Mammary epithelial cell (primary cell): ENCODE measurements at regions not wholly inside any gene's neighbourhood (a gene's known extent, or its start where the extent isn't known, plus 50 kb on each side); places are given as distances from the start of the nearest gene placed in this dataset.

Experiments used
- CTCF ChIP-seq, 2 donors: IDR thresholded peaks in 1 of 2; conservative IDR thresholded peaks in 1 of 2; 2 replicates each; pipeline ENCODE4 v1.5.1; 2011 to 2012; ENCODE audit warnings: inconsistent platforms in 2 of 2, low read length in 2 of 2, mild to moderate bottlenecking in 2 of 2, control low read depth in 1 of 2, low read depth in 1 of 2; ENCODE audit not compliant: insufficient read depth in 1 of 2; ENCODE audit errors: extremely low read depth in 1 of 2
- EZH2 ChIP-seq: IDR thresholded peaks from 2 replicates; pipeline ENCODE4 v1.6.1; 2012; ENCODE audit warnings: low read length, inconsistent platforms, borderline replicate concordance

DNA sequence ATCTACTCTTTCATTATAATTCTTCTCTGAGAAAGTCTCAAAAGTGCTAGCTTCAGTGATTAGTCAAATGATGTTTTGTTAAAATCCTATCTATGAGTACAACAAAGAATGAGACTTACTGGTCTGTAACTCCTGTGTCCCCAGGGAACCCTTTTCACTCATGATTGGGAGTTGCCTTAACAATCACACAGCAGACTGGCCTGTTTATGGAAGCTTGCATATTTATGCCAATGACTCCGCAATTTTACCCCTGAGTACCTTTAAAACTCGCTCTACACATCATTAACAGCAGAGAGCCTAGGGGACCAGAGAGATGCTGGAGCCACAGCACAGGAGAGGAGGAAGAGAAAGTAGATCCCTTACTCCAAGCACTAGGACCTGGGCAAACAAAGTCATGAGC is 628.1 kb downstream of the IGSF11 start:
- TF ChIP-seq CTCF (conservative IDR thresholded peaks at IDR 0.05 in 1 of 2, IDR thresholded peaks at IDR 0.05 in 1 of 2; ENCODE audit: extremely low read depth in 1 of 2, insufficient read depth in 1 of 2, low read depth in 1 of 2, low read length in 2 of 2) (no peak), EZH2 (no peak)
